HEK293 (cell line): ENCODE measurements at regions not wholly inside any gene's neighbourhood (a gene's known extent, or its start where the extent isn't known, plus 50 kb on each side); places are given as distances from the start of the nearest gene placed in this dataset.

Experiments
- CTCF ChIA-PET: fragments of 350-600 bp; formaldehyde crosslinking; extraction: SDS; loops from one replicate; lab custom pipeline; 2021; ENCODE audit warnings: antibody characterized with exemption; lab: Yijun Ruan, JAX
- POLR2A ChIA-PET: fragments of 300-600 bp; formaldehyde crosslinking; extraction: SDS; loops from one replicate; lab custom pipeline; 2020; ENCODE audit warnings: antibody characterized with exemption, inconsistent platforms; lab: Yijun Ruan, JAX
- H3K27ac ChIP-seq: fragments of 200-500 bp; sonication (Bioruptor generic); 2 replicates; pipeline ENCODE4 v1.5.1; 2014; ENCODE audit warnings: low read depth, low read length, control low read depth, inconsistent platforms; ENCODE audit errors: extremely low read depth
- H3K36me3 ChIP-seq, 2 experiments: fragments of 200-500 bp in 1 of 2; sonication (Bioruptor generic) in 1 of 2; 1 replicate in 1 of 2; 2 replicates in 1 of 2; pipeline ENCODE4 v1.5.1; 2014 to 2017; ENCODE audit warnings: inconsistent platforms in 2 of 2, low read length in 2 of 2; ENCODE audit not compliant: control insufficient read depth in 2 of 2, insufficient read depth in 1 of 2
- H3K4me1 ChIP-seq: fragments of 200-500 bp; sonication (Bioruptor generic); 2 replicates; pipeline ENCODE4 v1.5.1; 2014; ENCODE audit warnings: mild to moderate bottlenecking, low read length, inconsistent platforms; ENCODE audit not compliant: control insufficient read depth, insufficient read depth
- H3K4me3 ChIP-seq: 2 replicates; pipeline ENCODE4 v1.5.1; 2011; ENCODE audit warnings: low read depth, mild to moderate bottlenecking, control low read depth, low read length, moderate library complexity
- H3K9me3 ChIP-seq: fragments of 200-500 bp; sonication (Bioruptor generic); 2 replicates; pipeline ENCODE4 v1.5.1; 2014; ENCODE audit warnings: low read depth, low read length, inconsistent platforms; ENCODE audit not compliant: control insufficient read depth, insufficient read depth
- BCL11A ChIP-seq: fragments of 450-650 bp; formaldehyde crosslinking; IDR thresholded peaks from 2 replicates; pipeline ENCODE4 v1.5.1; 2016; ENCODE audit warnings: low read depth, missing biosample characterization, missing genetic modification characterization
- MEIS1 ChIP-seq: sonication (generic); formaldehyde crosslinking; IDR thresholded peaks from 2 replicates; pipeline ENCODE4 v1.8.1; 2022; ENCODE audit warnings: missing genetic modification reagents, mild to moderate bottlenecking, borderline replicate concordance
- OVOL3 ChIP-seq: fragments of 450-650 bp; formaldehyde crosslinking; IDR thresholded peaks from 2 replicates; pipeline ENCODE4 v1.5.1; 2016; ENCODE audit warnings: missing biosample characterization, missing genetic modification characterization
- REPIN1 ChIP-seq: fragments of 450-650 bp; formaldehyde crosslinking; IDR thresholded peaks from 2 replicates; pipeline ENCODE4 v1.5.1; 2017; ENCODE audit warnings: missing biosample characterization, missing genetic modification characterization, low read depth
- SCRT2 ChIP-seq: fragments of 450-650 bp; formaldehyde crosslinking; IDR thresholded peaks from 2 replicates; pipeline ENCODE4 v1.5.1; 2016; ENCODE audit warnings: missing biosample characterization, missing genetic modification characterization
- TRIM28 ChIP-seq: IDR thresholded peaks from 2 replicates; pipeline ENCODE4 v1.6.1; 2011; ENCODE audit warnings: low read length, control low read depth, borderline replicate concordance
- WT1 ChIP-seq: fragments of 450-650 bp; formaldehyde crosslinking; IDR thresholded peaks from 2 replicates; pipeline ENCODE4 v1.5.1; 2016; ENCODE audit warnings: missing biosample characterization, missing genetic modification characterization
- ZBTB20 ChIP-seq: fragments of 450-650 bp; formaldehyde crosslinking; IDR thresholded peaks from 2 replicates; pipeline ENCODE4 v1.5.1; 2016; ENCODE audit warnings: missing biosample characterization, missing genetic modification characterization
- ZNF132 ChIP-seq: fragments of 450-650 bp; formaldehyde crosslinking; IDR thresholded peaks from 2 replicates; pipeline ENCODE4 v1.5.1; 2017; ENCODE audit warnings: missing biosample characterization, missing genetic modification characterization, borderline replicate concordance
- ZNF157 ChIP-seq: fragments of 450-650 bp; formaldehyde crosslinking; IDR thresholded peaks from 2 replicates; pipeline ENCODE4 v1.5.1; 2016; ENCODE audit warnings: missing biosample characterization, missing genetic modification characterization
- ZNF223 ChIP-seq: fragments of 450-650 bp; formaldehyde crosslinking; IDR thresholded peaks from 2 replicates; pipeline ENCODE4 v1.5.1; 2016; ENCODE audit warnings: missing biosample characterization, missing genetic modification characterization
- ZNF239 ChIP-seq: fragments of 450-650 bp; formaldehyde crosslinking; IDR thresholded peaks from 2 replicates; pipeline ENCODE4 v1.5.1; 2016; ENCODE audit warnings: missing biosample characterization, missing genetic modification characterization
- ZNF248 ChIP-seq: fragments of 450-650 bp; formaldehyde crosslinking; IDR thresholded peaks from 2 replicates; pipeline ENCODE4 v1.5.1; 2017; ENCODE audit warnings: missing biosample characterization, missing genetic modification characterization
- ZNF324 ChIP-seq: fragments of 450-650 bp; formaldehyde crosslinking; IDR thresholded peaks from 2 replicates; pipeline ENCODE4 v1.5.1; 2016; ENCODE audit warnings: missing biosample characterization, missing genetic modification characterization
- ZNF610 ChIP-seq: fragments of 450-650 bp; formaldehyde crosslinking; IDR thresholded peaks from 2 replicates; pipeline ENCODE4 v1.5.1; 2016; ENCODE audit warnings: missing biosample characterization, missing genetic modification characterization, borderline replicate concordance
- ZNF747 ChIP-seq: fragments of 450-650 bp; formaldehyde crosslinking; IDR thresholded peaks from 2 replicates; pipeline ENCODE4 v1.5.1; 2016; ENCODE audit warnings: missing biosample characterization, missing genetic modification characterization
- ZNF777 ChIP-seq: fragments of 450-650 bp; formaldehyde crosslinking; IDR thresholded peaks from 2 replicates; pipeline ENCODE4 v1.5.1; 2017; ENCODE audit warnings: missing biosample characterization, missing genetic modification characterization, borderline replicate concordance
- ZSCAN30 ChIP-seq: fragments of 450-650 bp; IDR thresholded peaks from 2 replicates; pipeline ENCODE4 v1.5.1; 2018; ENCODE audit warnings: missing biosample characterization, mild to moderate bottlenecking, missing genetic modification characterization, moderate library complexity
- TF ChIP-seq, protein P1 (sequence below): fragments of 450-650 bp; formaldehyde crosslinking; IDR thresholded peaks from 2 replicates; pipeline ENCODE4 v1.5.1; 2016; ENCODE audit warnings: missing biosample characterization, missing genetic modification characterization

DNA sequence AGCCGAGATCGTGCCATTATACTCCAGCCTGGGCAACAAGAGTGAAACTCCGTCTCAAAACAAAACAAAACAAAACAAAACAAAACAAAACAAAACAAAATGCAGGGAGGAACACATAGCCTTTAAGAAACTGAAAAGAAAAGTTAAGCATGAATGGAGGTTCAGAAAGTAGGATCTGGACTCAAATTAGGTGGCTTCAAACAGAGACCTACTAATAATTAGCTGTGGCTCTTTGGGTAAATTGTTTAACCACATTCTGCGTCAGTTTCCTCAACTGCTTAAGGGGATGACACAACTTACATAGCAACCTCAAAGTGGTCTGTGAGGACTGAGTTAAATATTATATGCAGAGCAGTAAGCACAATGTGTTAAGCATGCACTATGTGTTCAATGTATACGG lies 458.2 kb downstream of the ADGRL2 start (continued):
- TF ChIP-seq REPIN1: no peak
- no peak for TF ChIP-seq MEIS1
- TF ChIP-seq ZNF324 (tag by site-specific recombination): no peak

DNA sequence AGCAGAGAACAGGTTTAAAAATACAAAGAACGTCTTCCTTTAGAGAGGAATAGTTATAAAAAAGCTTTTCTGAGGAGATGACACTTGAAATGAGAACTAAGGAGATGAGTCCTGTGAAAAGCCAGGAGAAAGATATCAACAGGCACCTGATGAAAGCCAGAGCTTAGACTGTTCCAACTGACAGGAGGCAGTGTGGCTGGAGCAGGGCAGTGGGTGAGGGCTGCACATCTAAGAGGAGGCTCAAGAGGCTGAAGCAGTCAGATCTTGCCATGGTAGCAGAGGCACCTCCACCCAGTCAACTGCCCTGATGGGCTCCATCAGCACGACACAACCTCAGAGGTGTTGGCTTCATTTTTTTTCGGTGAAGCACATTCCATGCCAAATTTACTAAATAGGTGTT lies 445.3 kb downstream of the ADGRL2 start:
- H3K4me3 ChIP-seq: no peak overlapping the region
- no peaks in the 10 kb centered on the region for H3K9me3 ChIP-seq
- POLR2A ChIA-PET: no interaction called here
- TF ChIP-seq ZNF248 (no peak), SCRT2 (tag by site-specific recombination) (peak; percentile 65), ZNF157 (tag by site-specific recombination) (no peak)
- no peaks in the 10 kb centered on the region for H3K4me1 ChIP-seq
- H3K36me3 ChIP-seq: no peaks in the 10 kb centered on the region
- no peak overlapping the region for H3K27ac ChIP-seq
- CTCF ChIA-PET: no interaction called here

DNA sequence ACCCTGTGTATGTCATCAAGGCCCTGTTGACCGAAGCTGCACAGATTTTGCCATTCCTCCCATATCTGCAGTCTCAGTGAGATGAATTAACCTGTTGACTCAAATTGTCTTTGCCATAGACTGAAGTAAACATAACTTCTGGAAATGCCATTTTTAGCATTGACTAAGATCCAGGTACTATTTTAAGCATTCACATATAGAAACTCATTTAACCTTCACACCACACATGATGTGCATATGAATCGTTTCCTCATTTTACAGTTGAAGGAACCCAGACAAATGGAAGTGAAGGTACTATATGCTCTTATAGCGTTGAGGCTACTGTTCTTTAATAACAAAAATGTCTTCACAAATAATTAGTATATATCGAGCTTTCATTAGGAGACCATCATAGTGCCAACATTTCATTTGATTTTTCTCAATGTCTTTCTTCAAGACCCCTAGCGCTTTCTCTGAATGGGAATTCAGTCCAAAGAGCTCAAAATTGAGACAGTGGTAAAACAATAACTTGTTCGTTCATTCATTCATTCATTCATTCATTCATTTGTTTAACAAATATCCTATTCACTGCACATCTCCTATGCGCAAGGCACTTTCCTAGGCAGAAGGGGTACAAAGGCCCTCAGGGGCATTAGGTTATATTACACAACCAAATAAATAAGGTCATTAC lies 444.7 kb downstream of the ADGRL2 start:
- H3K9me3 ChIP-seq: no peaks in the 10 kb centered on the region
- CTCF ChIA-PET: interaction anchor here (0.5 kb wide), 1 partner anchor 127 kb away, joined by 4 read pairs; no protein-coding TSS in a partner anchor
- H3K36me3 ChIP-seq: no peaks in the 10 kb centered on the region
- H3K4me1 ChIP-seq: no peaks in the 10 kb centered on the region
- no peak overlapping the region for H3K4me3 ChIP-seq
- POLR2A ChIA-PET: no interaction called here
- no peak for TF ChIP-seq ZBTB20 (tag by site-specific recombination)
- TF ChIP-seq ZNF747 (tag by site-specific recombination): no peak
- no peak for TF ChIP-seq ZNF239 (tag by site-specific recombination)
- TF ChIP-seq TRIM28: no peak
- no peak for TF ChIP-seq ZNF223 (tag by site-specific recombination)
- TF ChIP-seq ZNF777 (tag by site-specific recombination): no peak
- TF ChIP-seq ZSCAN30: no peak
- no peak for TF ChIP-seq WT1 (tag by site-specific recombination)
- TF ChIP-seq ZNF132 (tag by site-specific recombination): no peak
- TF ChIP-seq, protein P1, sequence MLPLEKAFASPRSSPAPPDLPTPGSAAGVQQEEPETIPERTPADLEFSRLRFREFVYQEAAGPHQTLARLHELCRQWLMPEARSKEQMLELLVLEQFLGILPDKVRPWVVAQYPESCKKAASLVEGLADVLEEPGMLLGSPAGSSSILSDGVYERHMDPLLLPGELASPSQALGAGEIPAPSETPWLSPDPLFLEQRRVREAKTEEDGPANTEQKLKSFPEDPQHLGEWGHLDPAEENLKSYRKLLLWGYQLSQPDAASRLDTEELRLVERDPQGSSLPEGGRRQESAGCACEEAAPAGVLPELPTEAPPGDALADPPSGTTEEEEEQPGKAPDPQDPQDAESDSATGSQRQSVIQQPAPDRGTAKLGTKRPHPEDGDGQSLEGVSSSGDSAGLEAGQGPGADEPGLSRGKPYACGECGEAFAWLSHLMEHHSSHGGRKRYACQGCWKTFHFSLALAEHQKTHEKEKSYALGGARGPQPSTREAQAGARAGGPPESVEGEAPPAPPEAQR: no peak
- no peak for TF ChIP-seq OVOL3 (tag by site-specific recombination)
- TF ChIP-seq BCL11A: no peak
- H3K27ac ChIP-seq: no peak overlapping the region

DNA sequence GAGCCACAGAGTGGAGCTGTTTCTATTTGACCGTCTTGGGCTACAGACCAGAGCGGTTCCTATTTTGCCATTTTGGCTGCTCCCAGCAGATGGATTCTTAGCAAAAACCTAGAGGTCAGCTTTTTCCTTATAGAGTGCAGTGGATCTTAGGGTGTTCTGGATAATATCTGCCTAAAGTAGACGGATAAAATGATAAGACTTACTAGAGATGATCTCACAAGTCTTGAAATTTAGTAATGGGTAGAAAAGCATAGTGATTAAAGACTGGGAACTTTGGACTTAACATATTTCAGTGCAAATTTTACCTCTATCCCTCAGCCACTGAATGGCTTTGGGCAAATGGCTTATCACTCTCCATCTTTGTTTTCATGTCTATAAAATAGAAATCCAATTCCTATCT lies 439.8 kb downstream of the ADGRL2 start:
- no peak for TF ChIP-seq ZNF610 (tag by site-specific recombination)
- TF ChIP-seq, all 188 proteins: peak for 0
- Histone ChIP-seq H3K4me3 (no peak overlapping the region), H3K9me3 (no peaks in the 10 kb centered on the region), H3K4me1 (no peaks in the 10 kb centered on the region), H3K27ac (no peak overlapping the region), H3K36me3 (no peaks in the 10 kb centered on the region)
- POLR2A ChIA-PET: no interaction called here
- CTCF ChIA-PET: no interaction called here
